Liver (tissue), 6 donors: ENCODE measurements at regions not wholly inside any gene's neighbourhood (a gene's known extent, or its start where the extent isn't known, plus 50 kb on each side); places are given as distances from the start of the nearest gene placed in this dataset.
"Not testable (repeated sequence)": the region's sequence is repeated elsewhere in the genome, so short reads cannot be mapped to it uniquely, and the experiment has no call there.

Experiments
- DNase-seq: peaks from one replicate; pipeline ENCODE4 v3.0.0-alpha.2; 2017; ENCODE audit warnings: low spot score
- H3K27ac ChIP-seq, 2 donors: one replicate each; pipeline ENCODE4 v1.7.0; 2013; ENCODE audit warnings: inconsistent platforms in 2 of 2, low read length in 2 of 2, control low read depth in 1 of 2, low read depth in 1 of 2, mild to moderate bottlenecking in 1 of 2
- H3K27me3 ChIP-seq, 4 donors: one replicate each; pipeline versions ENCODE4 v1.6.1 to v1.7.0; 2013; ENCODE audit warnings: low read length in 3 of 4, inconsistent platforms in 1 of 4, mild to moderate bottlenecking in 1 of 4, moderate library complexity in 1 of 4; ENCODE audit not compliant: control insufficient read depth in 4 of 4, insufficient read depth in 4 of 4
- H3K36me3 ChIP-seq, 4 donors: one replicate each; pipeline versions ENCODE4 v1.6.1 to v1.7.0; 2013; ENCODE audit warnings: low read length in 3 of 4, mild to moderate bottlenecking in 3 of 4, low read depth in 1 of 4, moderate library complexity in 1 of 4; ENCODE audit not compliant: control insufficient read depth in 4 of 4, insufficient read depth in 3 of 4
- H3K4me1 ChIP-seq, 4 donors: one replicate each; pipeline versions ENCODE4 v1.6.1 to v1.7.0; 2013; ENCODE audit warnings: low read length in 3 of 4, mild to moderate bottlenecking in 3 of 4, moderate library complexity in 1 of 4; ENCODE audit not compliant: control insufficient read depth in 4 of 4, insufficient read depth in 4 of 4
- H3K4me3 ChIP-seq, 3 donors: one replicate each; pipeline versions ENCODE4 v1.6.1 to v1.7.0; 2013; ENCODE audit warnings: low read length in 3 of 3, control low read depth in 1 of 3, low read depth in 1 of 3, mild to moderate bottlenecking in 1 of 3
- H3K9ac ChIP-seq, 2 donors: one replicate each; pipeline ENCODE4 v1.7.0; 2013; ENCODE audit warnings: low read length in 2 of 2, mild to moderate bottlenecking in 2 of 2, moderate library complexity in 2 of 2, control low read depth in 1 of 2, low read depth in 1 of 2
- H3K9me3 ChIP-seq, 4 donors: one replicate each; pipeline versions ENCODE4 v1.6.1 to v1.7.0; 2013; ENCODE audit warnings: low read length in 3 of 4; ENCODE audit not compliant: control insufficient read depth in 4 of 4
- WGBS: extraction: QIAGEN DNeasy Blood & Tissue Kit; methylation state at CpG from one replicate; pipeline ENCODE4 v1.1.7; 2013; 5-methylcytosine and 5-hydroxymethylcytosine counted together
- donor health status: healthy.
- donor health status: healthy.
- donor health status: healthy.

GRCh38 chr7:73244782-73245311 lies 63.8 kb downstream of the NSUN5 start:
- H3K27ac ChIP-seq, result not testable (repeated sequence)
- WGBS, result 81% methylated on average over 15 of the region's 16 CpGs

GRCh38 chr7:73234994-73235717 lies 73.5 kb downstream of the NSUN5 start:
- H3K4me1 ChIP-seq, DNase-seq, H3K27me3 ChIP-seq, H3K9ac ChIP-seq, H3K36me3 ChIP-seq, H3K9me3 ChIP-seq, H3K4me3 ChIP-seq, H3K27ac ChIP-seq: not testable (repeated sequence)
- 3% methylated on average over 18 of the region's 72 CpGs for WGBS

More at GRCh38 chr7:73244782-73245311, 63.8 kb downstream of the NSUN5 start:
- not testable (repeated sequence) for H3K9ac ChIP-seq, DNase-seq, H3K9me3 ChIP-seq, H3K27me3 ChIP-seq, H3K4me3 ChIP-seq, H3K36me3 ChIP-seq, H3K4me1 ChIP-seq

GRCh38 chr7:73225745-73226144 lies 82.9 kb downstream of the NSUN5 start:
- H3K27me3 ChIP-seq, H3K9me3 ChIP-seq, DNase-seq, H3K36me3 ChIP-seq, H3K4me3 ChIP-seq, H3K27ac ChIP-seq, H3K9ac ChIP-seq, H3K4me1 ChIP-seq: not testable (repeated sequence)
- 85% methylated on average over 14 of the region's 15 CpGs for whole genome bisulfite sequencing

GRCh38 chr7:73221724-73222123 lies 86.9 kb downstream of the NSUN5 start:
- H3K27me3 ChIP-seq, H3K9me3 ChIP-seq, H3K27ac ChIP-seq, H3K36me3 ChIP-seq, H3K4me3 ChIP-seq, DNase-seq, H3K4me1 ChIP-seq, H3K9ac ChIP-seq: not testable (repeated sequence)
- no CpG with 5 or more reads among the region's 6 CpGs for WGBS

- H3K9me3 ChIP-seq, H3K36me3 ChIP-seq, H3K4me1 ChIP-seq, DNase-seq, H3K4me3 ChIP-seq, H3K9ac ChIP-seq, H3K27me3 ChIP-seq, H3K27ac ChIP-seq: not testable (repeated sequence)
- no CpG with 5 or more reads among the region's 6 CpGs for WGBS
These were observed 87.8 kb downstream of the NSUN5 start for GRCh38 chr7:73220766-73221370.

- H3K9me3 ChIP-seq, H3K4me3 ChIP-seq, DNase-seq, H3K36me3 ChIP-seq, H3K9ac ChIP-seq, H3K27ac ChIP-seq, H3K27me3 ChIP-seq, H3K4me1 ChIP-seq: not testable (repeated sequence)
- WGBS, result no CpG with 5 or more reads among the region's 15 CpGs
These were observed 88.3 kb downstream of the NSUN5 start for GRCh38 chr7:73220357-73220756.

- not testable (repeated sequence) for H3K4me1 ChIP-seq, H3K9me3 ChIP-seq, H3K36me3 ChIP-seq, H3K9ac ChIP-seq, H3K27ac ChIP-seq, DNase-seq, H3K27me3 ChIP-seq, H3K4me3 ChIP-seq
- WGBS, result no CpG with 5 or more reads among the region's 2 CpGs
These were observed 89.8 kb downstream of the NSUN5 start for GRCh38 chr7:73218802-73219201.

- not testable (repeated sequence) for H3K4me3 ChIP-seq, H3K9ac ChIP-seq, H3K4me1 ChIP-seq, H3K36me3 ChIP-seq, H3K27me3 ChIP-seq, H3K27ac ChIP-seq, H3K9me3 ChIP-seq, DNase-seq
- WGBS, result 88% methylated on average over 2 of the region's 10 CpGs
These were observed 92.5 kb downstream of the NSUN5 start for GRCh38 chr7:73216046-73216675.
